NT2/D1 (cell line): ENCODE measurements at regions not wholly inside any gene's neighbourhood (a gene's known extent, or its start where the extent isn't known, plus 50 kb on each side); places are given as distances from the start of the nearest gene placed in this dataset.
"Not testable (repeated sequence)": the region's sequence is repeated elsewhere in the genome, so short reads cannot be mapped to it uniquely, and the experiment has no call there.

Source experiments
- DNase-seq: peaks from one replicate; pipeline ENCODE4 v3.0.0-alpha.2; 2011; ENCODE audit warnings: low read depth, low spot score
- H3K27me3 ChIP-seq: 2 replicates; pipeline ENCODE4 v1.6.0; 2011; ENCODE audit warnings: mild to moderate bottlenecking; ENCODE audit not compliant: insufficient read length, insufficient read depth
- H3K36me3 ChIP-seq: 2 replicates; pipeline ENCODE4 v1.6.1; 2011; ENCODE audit warnings: mild to moderate bottlenecking, low read length, mixed read lengths; ENCODE audit not compliant: insufficient read depth, insufficient read length
- H3K4me1 ChIP-seq: 2 replicates; pipeline ENCODE4 v1.5.1; 2011; ENCODE audit not compliant: insufficient read depth, insufficient read length
- H3K4me3 ChIP-seq: 2 replicates; pipeline ENCODE4 v1.5.1; 2011; ENCODE audit warnings: low read depth; ENCODE audit not compliant: insufficient read length
- H3K9ac ChIP-seq: 2 replicates; pipeline ENCODE4 v1.6.0; 2011; ENCODE audit warnings: low read depth; ENCODE audit not compliant: insufficient read length
- H3K9me3 ChIP-seq: 2 replicates; pipeline ENCODE4 v1.5.1; 2011; ENCODE audit warnings: mild to moderate bottlenecking, low read length; ENCODE audit not compliant: insufficient read depth
- SUZ12 ChIP-seq: IDR thresholded peaks from 2 replicates; pipeline ENCODE4 v1.6.1; 2011; ENCODE audit not compliant: insufficient read length, insufficient read depth; ENCODE audit errors: extremely low read depth
- YY1 ChIP-seq: IDR thresholded peaks from 2 replicates; pipeline ENCODE4 v1.6.1; 2011; ENCODE audit not compliant: insufficient read length, insufficient read depth
- ZNF274 ChIP-seq: IDR thresholded peaks from 2 replicates; pipeline ENCODE4 v1.6.1; 2011; ENCODE audit warnings: mild to moderate bottlenecking, low read depth, low read length

GRCh38 chr1:143502038-143502437, 469.7 kb downstream of the FAM72C start:
- H3K27me3 ChIP-seq, H3K9me3 ChIP-seq, H3K9ac ChIP-seq, H3K4me3 ChIP-seq, H3K4me1 ChIP-seq, DNase-seq, H3K36me3 ChIP-seq: not testable (repeated sequence)

DNA sequence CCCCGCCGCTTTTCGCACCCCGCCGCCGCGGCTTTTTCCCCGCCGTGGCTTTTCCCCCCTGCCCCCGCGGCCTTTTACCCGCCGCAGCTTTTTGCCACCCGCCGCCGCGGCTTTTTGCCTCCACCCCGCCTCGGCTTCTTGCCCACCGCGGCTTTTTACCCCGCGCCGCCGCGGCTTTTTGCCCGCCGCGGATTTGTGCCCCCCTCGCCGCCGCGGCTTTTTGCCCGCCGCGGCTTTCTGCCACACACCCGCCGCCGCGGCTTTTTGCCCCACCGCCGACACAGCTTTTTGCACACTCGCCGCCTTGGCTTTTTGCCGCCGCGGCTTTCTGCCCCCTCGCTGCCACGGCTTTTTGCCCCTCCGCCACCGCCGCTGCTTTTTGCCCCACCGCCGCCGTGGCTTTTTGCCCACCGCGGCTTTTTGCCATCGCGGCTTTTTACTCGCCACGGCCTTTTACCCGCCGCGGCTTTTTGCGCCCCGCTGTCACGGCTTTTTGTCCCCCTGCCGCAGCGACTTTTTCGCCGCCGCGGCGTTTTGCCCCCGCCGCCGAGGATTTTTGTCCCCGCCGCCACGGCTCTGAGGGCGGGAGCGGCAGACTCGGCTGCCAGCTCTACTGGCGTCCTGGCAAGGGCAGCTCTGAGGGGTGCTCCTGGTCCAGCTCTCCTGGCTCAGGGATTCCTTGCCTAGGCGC, 473.6 kb downstream of the FAM72C start:
- H3K4me3 ChIP-seq, H3K27me3 ChIP-seq, H3K9ac ChIP-seq: not testable (repeated sequence)

DNA sequence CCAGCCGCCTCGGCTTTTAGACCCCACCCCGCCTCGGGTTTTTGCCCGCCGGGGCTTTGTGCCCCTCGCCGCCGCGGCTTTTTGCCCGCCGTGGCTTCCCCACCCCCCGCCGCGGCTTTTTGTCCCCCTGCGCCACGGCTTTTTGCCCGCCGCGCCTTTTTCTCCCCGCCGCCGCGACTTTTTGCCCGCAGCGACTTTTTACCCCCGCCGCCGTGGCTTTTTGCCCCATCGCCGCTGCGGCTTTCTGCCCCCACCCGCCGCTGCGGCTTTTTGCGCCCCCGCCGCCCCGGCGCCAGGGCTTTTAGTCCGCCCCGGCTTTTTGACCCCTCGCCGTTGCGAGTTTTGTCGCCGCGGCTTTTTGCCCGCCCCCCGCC, 474.4 kb downstream of the FAM72C start:
- H3K9ac ChIP-seq, result no peak overlapping the region
- TF ChIP-seq ZNF274, result no peak
- no peak for TF ChIP-seq YY1
- TF ChIP-seq SUZ12, result no peak
- no peaks in the 10 kb centered on the region for H3K36me3 ChIP-seq
- H3K9me3 ChIP-seq, result no peaks in the 10 kb centered on the region
- no peak for DNase-seq
- H3K4me3 ChIP-seq, result no peak overlapping the region
- no peaks in the 10 kb centered on the region for H3K4me1 ChIP-seq
- H3K27me3 ChIP-seq, result peaks cover 3% of the 10 kb centered on the region

More for the DNA sequence above, 473.6 kb downstream of the FAM72C start:
- H3K36me3 ChIP-seq, H3K9me3 ChIP-seq, H3K4me1 ChIP-seq, DNase-seq: not testable (repeated sequence)

- not testable (repeated sequence) for H3K4me3 ChIP-seq, H3K9ac ChIP-seq, H3K9me3 ChIP-seq, H3K27me3 ChIP-seq, H3K4me1 ChIP-seq, H3K36me3 ChIP-seq, DNase-seq
Observed at GRCh38 chr1:143496526-143497373, 475.0 kb downstream of the FAM72C start.
